Ovary (tissue), 3 donors: ENCODE measurements at regions not wholly inside any gene's neighbourhood (a gene's known extent, or its start where the extent isn't known, plus 50 kb on each side); places are given as distances from the start of the nearest gene placed in this dataset.

Experiments used
- CTCF ChIP-seq, 3 donors: fragments of 450-650 bp in 2 of 3; fragments of 200-600 bp in 1 of 3; IDR thresholded peaks; one replicate each; pipeline versions ENCODE4 v1.5.1 to v1.8.0; 2016 to 2022; ENCODE audit warnings: antibody characterized with exemption in 3 of 3, mild to moderate bottlenecking in 1 of 3
- POLR2A ChIP-seq: fragments of 450-650 bp; IDR thresholded peaks from one replicate; pipeline ENCODE4 v1.6.1; 2017; ENCODE audit warnings: antibody characterized with exemption, mild to moderate bottlenecking, moderate library complexity
- donor health status: DM: no; HTN: no; CAD: no.

DNA sequence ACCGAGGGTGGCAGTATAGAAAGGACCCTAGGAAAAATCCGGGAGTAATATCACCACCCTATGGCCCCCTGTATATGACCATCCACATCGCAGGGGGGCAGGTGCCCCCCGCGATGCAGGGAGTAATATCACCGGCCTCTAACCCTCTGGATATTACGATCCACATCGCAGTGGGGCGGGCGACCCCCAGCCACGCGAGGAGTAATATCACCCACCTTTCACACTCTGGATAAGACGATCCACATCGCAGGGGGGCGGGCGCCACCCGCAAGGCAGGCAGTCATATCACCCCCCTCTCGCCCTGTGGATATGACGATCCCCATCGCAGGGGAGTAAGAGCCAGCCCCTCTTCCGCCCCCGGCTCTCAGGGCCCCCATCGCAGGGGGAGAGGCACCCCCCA, 76.7 kb upstream of the RUBCNL start:
- TF ChIP-seq CTCF (IDR thresholded peaks at IDR 0.05) (no peak), POLR2A (no peak)
